Endometrium (tissue), 2 donors: ENCODE measurements at regions not wholly inside any gene's neighbourhood (a gene's known extent, or its start where the extent isn't known, plus 50 kb on each side); places are given as distances from the start of the nearest gene placed in this dataset.

Experiments
- FAIRE-seq: peaks from 2 replicates; lab custom pipeline; 2012; peaks lifted over from hg19 to GRCh38; lab: Jason Lieb, UNC
- donor health status: control.
- donor health status: control.

- no peak for FAIRE-seq
Measured at GRCh38 chr3:89762405-89762804, 655.0 kb downstream of the EPHA3 start.

- FAIRE-seq = no peak
Measured at GRCh38 chr3:89783341-89783927, 676.0 kb downstream of the EPHA3 start.

GRCh38 chr3:89787485-89787884 lies 680.1 kb downstream of the EPHA3 start:
- FAIRE-seq = peak; percentile 96

- FAIRE-seq = no peak
Measured at GRCh38 chr3:89787979-89788378, 680.6 kb downstream of the EPHA3 start.

- FAIRE-seq = no peak
Measured at GRCh38 chr3:89795506-89795905, 688.1 kb downstream of the EPHA3 start.

- no peak for FAIRE-seq
Measured at GRCh38 chr3:89802881-89803280, 695.5 kb downstream of the EPHA3 start.

GRCh38 chr3:89803711-89804110 lies 696.3 kb downstream of the EPHA3 start:
- FAIRE-seq = no peak

GRCh38 chr3:89806166-89806565 lies 698.7 kb downstream of the EPHA3 start:
- FAIRE-seq = no peak

- no peak for FAIRE-seq
Measured at GRCh38 chr3:89808680-89809197, 701.3 kb downstream of the EPHA3 start.

- no peak for FAIRE-seq
Measured at GRCh38 chr3:89813500-89813899, 706.1 kb downstream of the EPHA3 start.

GRCh38 chr3:89841041-89841440 lies 733.6 kb downstream of the EPHA3 start:
- FAIRE-seq = no peak

- FAIRE-seq = no peak
Measured at GRCh38 chr3:89845053-89845452, 737.6 kb downstream of the EPHA3 start.

GRCh38 chr3:89847955-89848354 lies 740.5 kb downstream of the EPHA3 start:
- no peak for FAIRE-seq

- FAIRE-seq = no peak
Measured at GRCh38 chr3:89851974-89852621, 744.7 kb downstream of the EPHA3 start.

- no peak for FAIRE-seq
Measured at GRCh38 chr3:89859757-89860156, 752.3 kb downstream of the EPHA3 start.

- no peak for FAIRE-seq
Measured at GRCh38 chr3:89867286-89867685, 759.9 kb downstream of the EPHA3 start.

GRCh38 chr3:89876116-89876515 lies 768.7 kb downstream of the EPHA3 start:
- FAIRE-seq = no peak

GRCh38 chr3:89877230-89877629 lies 769.8 kb downstream of the EPHA3 start:
- FAIRE-seq = no peak

- no peak for FAIRE-seq
Measured at GRCh38 chr3:89889386-89889785, 782.0 kb downstream of the EPHA3 start.

GRCh38 chr3:89908711-89909213 lies 801.3 kb downstream of the EPHA3 start:
- no peak for FAIRE-seq

- FAIRE-seq = no peak
Measured at GRCh38 chr3:89912031-89912430, 804.6 kb downstream of the EPHA3 start.

GRCh38 chr3:89923921-89924610 lies 816.6 kb downstream of the EPHA3 start:
- no peak for FAIRE-seq

- FAIRE-seq = no peak
Measured at GRCh38 chr3:89925976-89926375, 818.6 kb downstream of the EPHA3 start.
